H1 (cell line): ENCODE measurements at regions not wholly inside any gene's neighbourhood (a gene's known extent, or its start where the extent isn't known, plus 50 kb on each side); places are given as distances from the start of the nearest gene placed in this dataset.

Source experiments
- CHD1 ChIP-seq: IDR thresholded peaks from 2 replicates; pipeline ENCODE4 v1.6.1; 2012; ENCODE audit warnings: low read depth, low read length, improper control_type of control experiment
- EZH2 ChIP-seq: fragments of 200-600 bp; sonication (generic); IDR thresholded peaks from 2 replicates; pipeline ENCODE4 v1.7.1; 2012; ENCODE audit warnings: low read depth, mild to moderate bottlenecking, moderate library complexity, low read length, inconsistent platforms; ENCODE audit not compliant: severe bottlenecking
- GTF2F1 ChIP-seq: IDR thresholded peaks from 2 replicates; pipeline ENCODE4 v1.6.1; 2012; ENCODE audit warnings: low read depth, low read length, improper control_type of control experiment, borderline replicate concordance
- JUN ChIP-seq: IDR thresholded peaks from 2 replicates; pipeline ENCODE4 v1.6.1; 2011; ENCODE audit warnings: low read depth, mild to moderate bottlenecking, improper control_type of control experiment, low read length
- SIRT6 ChIP-seq: IDR thresholded peaks from one replicate; pipeline ENCODE4 v1.7.1; 2012; ENCODE audit warnings: low read length, inconsistent platforms
- TBP ChIP-seq: IDR thresholded peaks from 2 replicates; pipeline ENCODE4 v1.6.1; 2011; ENCODE audit warnings: low read depth, low read length, improper control_type of control experiment

DNA sequence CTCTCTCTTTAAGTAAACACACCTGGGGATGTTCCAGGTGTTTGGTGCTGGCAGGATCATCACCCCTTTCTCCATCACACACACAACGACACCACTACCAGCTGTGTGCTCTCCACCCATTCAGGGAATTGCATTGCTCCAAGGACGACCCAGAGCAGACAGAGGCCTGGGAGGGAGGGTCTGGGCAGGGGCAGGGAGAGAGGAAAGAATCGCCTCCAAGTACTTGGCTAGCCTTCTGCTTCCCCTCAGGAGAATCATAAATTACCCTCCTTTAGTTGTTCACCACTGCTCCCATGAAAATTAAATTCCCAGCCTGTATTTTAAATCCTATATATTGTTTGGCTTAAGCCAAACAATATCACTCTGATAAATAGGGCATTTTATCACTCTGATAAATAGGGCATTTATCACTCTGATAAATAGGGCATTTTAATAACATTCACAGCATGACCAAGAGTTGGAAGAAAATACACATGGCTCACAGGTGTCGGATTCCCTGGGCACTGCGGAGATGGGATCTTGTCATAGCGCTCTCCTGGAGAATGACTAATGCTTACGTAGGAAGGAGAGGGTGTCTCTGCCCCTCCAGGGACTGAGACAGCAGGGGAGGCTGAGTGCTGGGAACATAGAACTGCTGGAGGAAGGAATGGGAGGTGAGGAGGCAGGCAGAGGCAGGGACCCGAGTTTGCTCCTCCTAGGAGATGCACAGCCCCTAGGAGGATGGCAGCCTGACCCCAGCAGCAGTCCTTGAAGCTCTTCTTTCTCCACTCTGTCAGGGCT, 673.6 kb downstream of the HS3ST4 start (continued):
- TF ChIP-seq JUN = no peak
- TF ChIP-seq GTF2F1 = no peak
- TF ChIP-seq CHD1 = no peak
- no peak for TF ChIP-seq EZH2
- no peak for TF ChIP-seq SIRT6
- no peak for TF ChIP-seq TBP
